GM19035 (cell line): ENCODE measurements at regions not wholly inside any gene's neighbourhood (a gene's known extent, or its start where the extent isn't known, plus 50 kb on each side); places are given as distances from the start of the nearest gene placed in this dataset.

Source experiments
- ATAC-seq: cut with Tn5 transposase; IDR thresholded peaks from one replicate; pipeline ENCODE4 v1.9.1; 2021; ENCODE audit not compliant: unreplicated experiment

GRCh38 chr2:67851956-67852824, 210.6 kb downstream of the C1D start:
- no peak for ATAC-seq

GRCh38 chr2:67854103-67854743, 208.6 kb downstream of the C1D start:
- ATAC-seq, result no peak

- no peak for ATAC-seq
Observed at GRCh38 chr2:67854798-67855197, 208.0 kb downstream of the C1D start.

GRCh38 chr2:67856866-67857265, 205.9 kb downstream of the C1D start:
- ATAC-seq, result no peak

- no peak for ATAC-seq
Observed at GRCh38 chr2:67857836-67858235, 205.0 kb downstream of the C1D start.

GRCh38 chr2:67858886-67859285, 203.9 kb downstream of the C1D start:
- no peak for ATAC-seq

GRCh38 chr2:67865917-67866316, 196.9 kb downstream of the C1D start:
- ATAC-seq, result no peak

- ATAC-seq, result no peak
Observed at GRCh38 chr2:67867735-67868134, 195.1 kb downstream of the C1D start.

- no peak for ATAC-seq
Observed at GRCh38 chr2:67871686-67872412, 191.0 kb downstream of the C1D start.

- no peak for ATAC-seq
Observed at GRCh38 chr2:67872481-67872880, 190.3 kb downstream of the C1D start.

- ATAC-seq, result no peak
Observed at GRCh38 chr2:67873916-67874315, 188.9 kb downstream of the C1D start.

GRCh38 chr2:67876176-67876575, 186.6 kb downstream of the C1D start:
- no peak for ATAC-seq

GRCh38 chr2:67877301-67877700, 185.5 kb downstream of the C1D start:
- no peak for ATAC-seq

GRCh38 chr2:67878743-67879142, 184.1 kb downstream of the C1D start:
- no peak for ATAC-seq

- ATAC-seq, result no peak
Observed at GRCh38 chr2:67879586-67880290, 183.1 kb downstream of the C1D start.

GRCh38 chr2:67880291-67880761, 182.5 kb downstream of the C1D start:
- no peak for ATAC-seq

- ATAC-seq, result no peak
Observed at GRCh38 chr2:67881816-67882215, 181.0 kb downstream of the C1D start.

GRCh38 chr2:67883316-67884087, 179.3 kb downstream of the C1D start:
- ATAC-seq, result no peak

GRCh38 chr2:67888351-67889005, 174.3 kb downstream of the C1D start:
- no peak for ATAC-seq

GRCh38 chr2:67889056-67889455, 173.7 kb downstream of the C1D start:
- ATAC-seq, result no peak
